Central memory CD4-positive, alpha-beta T cell (primary cell): ENCODE measurements at regions not wholly inside any gene's neighbourhood (a gene's known extent, or its start where the extent isn't known, plus 50 kb on each side); places are given as distances from the start of the nearest gene placed in this dataset.

Experiments used
- DNase-seq: peaks from one replicate; pipeline ENCODE4 v3.0.0; 2022

DNA sequence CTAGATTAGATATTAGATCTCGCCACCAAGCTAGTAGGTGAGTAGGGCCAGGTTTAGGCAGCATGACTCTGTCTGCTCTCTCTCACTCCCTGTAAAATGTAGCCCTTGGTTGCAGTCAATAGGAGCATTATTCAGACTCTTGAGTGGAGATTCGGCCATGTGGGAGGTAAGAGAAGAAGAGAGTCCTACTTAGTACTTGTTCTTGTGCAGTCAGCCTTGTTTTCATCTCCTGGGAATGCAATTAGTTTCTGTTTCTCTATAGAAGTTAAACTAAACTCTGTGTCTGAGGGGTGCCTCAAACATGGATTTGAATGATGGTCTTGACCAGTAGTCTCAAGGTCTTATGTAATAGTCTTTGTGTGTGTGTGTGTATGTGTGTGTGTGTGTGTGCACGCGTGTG is 229.5 kb upstream of the DPH6 start:
- DNase-seq: no peak

DNA sequence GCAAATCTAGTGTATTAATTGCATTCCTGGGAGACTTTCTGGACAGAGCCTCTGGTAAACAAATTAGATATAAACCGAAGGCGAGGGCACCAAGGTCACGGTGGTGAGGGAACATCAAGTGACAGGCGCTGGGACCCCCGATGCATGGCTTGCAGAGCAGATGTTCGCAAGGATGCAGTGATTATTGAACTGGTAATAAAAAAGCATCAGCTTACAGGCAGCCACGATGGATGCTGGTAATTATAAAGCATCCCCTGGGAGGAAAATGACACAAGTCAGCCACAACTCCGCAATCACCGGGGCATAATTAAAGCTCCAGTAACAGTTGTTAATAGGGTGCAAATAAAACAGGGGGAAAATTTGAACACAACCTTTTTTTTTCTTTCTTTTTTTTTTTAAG is 231.1 kb upstream of the DPH6 start:
- no peak for DNase-seq

DNA sequence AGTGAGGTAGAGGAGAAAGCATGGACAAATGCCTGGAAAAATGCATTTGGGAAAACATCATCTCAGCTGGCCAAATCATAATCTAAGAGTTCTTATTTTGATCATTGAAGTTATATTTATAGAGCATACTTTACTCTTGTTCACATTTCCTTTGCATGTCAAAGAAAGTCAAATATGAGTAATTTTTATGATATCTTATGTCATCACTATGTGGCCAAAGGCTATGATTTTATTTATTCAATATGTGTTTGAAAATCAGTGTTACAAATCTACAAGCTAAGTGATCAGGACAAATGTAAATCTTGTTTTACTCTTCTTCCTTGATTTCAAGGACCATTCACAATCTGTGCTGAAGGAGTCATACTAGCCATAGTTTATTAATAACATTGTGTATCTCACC is 237.2 kb upstream of the DPH6 start:
- no peak for DNase-seq

DNA sequence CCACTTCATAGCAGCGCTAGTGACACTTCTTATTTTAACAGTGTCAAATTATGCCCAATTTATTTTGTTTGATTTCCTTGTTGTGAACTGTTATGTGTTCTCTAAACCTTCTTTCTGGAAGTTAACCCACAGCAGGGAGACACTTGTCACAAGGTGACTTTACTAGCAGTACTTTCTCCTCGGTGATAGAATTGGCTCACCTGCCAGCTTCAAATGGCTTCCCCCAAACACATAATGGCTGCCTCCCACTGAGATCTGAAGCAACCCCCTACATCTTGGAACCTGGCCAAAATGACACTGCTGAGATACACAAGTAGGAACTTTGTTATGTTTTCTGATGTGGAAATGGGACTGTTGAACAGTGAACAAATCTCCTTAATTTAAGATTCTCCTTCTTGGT is 238.8 kb upstream of the DPH6 start:
- no peak for DNase-seq

DNA sequence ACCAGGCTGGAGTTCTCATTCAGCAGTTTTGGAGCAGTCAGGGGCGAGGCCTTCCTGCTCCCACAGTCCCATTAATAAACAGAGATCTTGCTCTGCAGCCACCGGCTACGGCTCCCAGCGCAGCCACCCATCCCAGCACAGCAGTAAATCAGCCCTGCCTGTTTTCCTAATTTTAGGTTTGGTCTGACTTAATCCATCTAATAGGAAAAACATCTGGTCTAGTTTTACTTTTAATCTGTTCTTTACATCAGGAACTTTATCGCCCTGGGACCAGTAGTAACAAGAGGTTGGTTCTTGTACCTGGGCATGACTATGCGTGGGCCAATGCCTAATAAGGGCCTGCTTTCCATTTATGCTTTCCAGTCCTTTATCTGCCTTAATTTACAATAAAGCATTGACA is 264.0 kb upstream of the DPH6 start:
- no peak for DNase-seq

DNA sequence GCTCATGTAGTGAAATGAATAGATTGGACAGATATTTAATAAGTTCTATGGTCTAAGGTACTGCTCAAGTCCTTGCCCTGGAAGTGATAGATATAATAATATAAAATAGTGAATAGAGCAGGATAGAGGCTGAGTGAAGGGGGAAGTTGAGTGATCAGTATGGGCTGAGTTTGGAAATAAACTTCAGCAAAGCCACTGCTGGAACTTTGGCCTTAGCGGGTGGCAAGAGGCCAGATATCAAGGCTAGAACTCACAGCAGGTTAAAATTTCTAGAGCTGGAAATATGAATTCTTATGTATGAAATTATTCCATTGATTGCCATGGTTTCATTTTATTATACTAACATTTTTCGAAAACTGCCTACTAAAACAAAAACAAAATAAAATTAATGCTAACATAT is 267.6 kb upstream of the DPH6 start:
- DNase-seq: no peak

DNA sequence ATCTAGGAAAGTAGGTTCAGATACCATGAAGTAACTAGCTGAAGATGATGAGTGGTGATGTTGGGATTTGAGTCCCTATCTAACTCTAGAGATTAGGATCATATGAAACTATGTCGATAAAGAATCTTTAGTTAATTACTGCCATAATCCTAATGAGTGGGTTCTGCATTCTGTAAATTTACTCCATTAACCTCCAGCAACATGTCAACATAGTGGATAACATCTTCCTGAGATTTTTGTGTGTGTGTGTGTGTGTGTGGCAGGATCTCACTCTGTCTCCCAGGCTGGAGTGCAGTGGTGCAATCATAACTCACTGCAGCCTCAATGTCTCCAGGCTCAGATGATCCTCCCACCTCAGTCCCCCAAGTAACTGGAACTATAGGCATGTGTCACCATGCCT is 272.9 kb upstream of the DPH6 start:
- no peak for DNase-seq

DNA sequence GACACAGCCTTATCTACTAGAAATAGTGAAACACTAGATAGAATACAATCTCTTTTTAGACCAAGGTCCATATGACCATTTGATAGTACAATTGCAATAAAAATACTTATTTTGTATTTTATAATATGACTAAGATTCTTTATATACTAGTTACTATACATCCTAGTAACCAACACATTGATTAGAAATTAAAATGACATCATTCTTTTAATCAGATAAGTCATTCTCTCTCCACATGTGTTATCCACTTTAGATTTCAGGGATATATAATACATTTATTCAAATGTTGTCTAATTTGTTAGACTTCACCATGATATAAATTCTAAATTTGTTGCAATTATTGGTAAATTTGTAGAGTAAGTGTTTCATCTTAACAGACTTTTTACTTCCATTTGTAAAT is 276.2 kb upstream of the DPH6 start:
- no peak for DNase-seq

DNA sequence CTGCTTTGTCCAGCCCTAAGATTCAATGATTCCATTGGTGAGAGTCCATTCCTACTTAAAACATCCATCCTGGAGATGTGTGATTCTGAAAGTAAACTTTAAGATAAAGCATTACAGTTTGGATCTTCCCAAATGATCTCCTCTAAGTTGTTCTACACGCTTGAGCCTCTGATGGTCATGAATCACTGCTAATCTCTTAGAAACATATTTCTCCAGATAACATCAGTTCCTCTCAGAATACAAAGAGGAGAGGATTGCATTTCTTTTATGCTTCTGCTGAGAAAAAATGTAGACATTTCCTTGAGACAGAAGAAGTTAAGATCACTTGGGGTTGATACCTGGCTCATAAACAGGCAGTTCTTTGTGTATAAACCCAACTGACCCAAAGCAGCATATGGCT is 281.2 kb upstream of the DPH6 start:
- DNase-seq: no peak

DNA sequence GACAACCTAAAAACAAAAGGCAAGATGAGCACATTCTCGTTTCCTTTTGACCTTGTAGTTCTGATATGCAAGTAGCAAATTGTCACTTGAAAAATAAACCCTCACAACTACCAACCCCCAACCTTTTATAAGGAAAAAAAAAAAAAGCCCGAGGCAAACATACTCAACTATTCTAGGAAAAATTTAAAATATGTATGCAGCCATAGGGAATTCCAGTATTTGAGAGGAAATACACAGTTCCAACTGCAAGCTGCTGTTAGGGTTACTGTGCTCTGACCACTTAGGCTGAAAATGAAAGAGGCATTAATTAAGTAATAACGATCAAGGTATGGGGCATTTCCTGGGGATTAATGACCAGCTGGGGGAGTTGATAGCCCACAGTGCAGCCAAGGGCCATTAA is 281.9 kb upstream of the DPH6 start:
- DNase-seq: no peak

DNA sequence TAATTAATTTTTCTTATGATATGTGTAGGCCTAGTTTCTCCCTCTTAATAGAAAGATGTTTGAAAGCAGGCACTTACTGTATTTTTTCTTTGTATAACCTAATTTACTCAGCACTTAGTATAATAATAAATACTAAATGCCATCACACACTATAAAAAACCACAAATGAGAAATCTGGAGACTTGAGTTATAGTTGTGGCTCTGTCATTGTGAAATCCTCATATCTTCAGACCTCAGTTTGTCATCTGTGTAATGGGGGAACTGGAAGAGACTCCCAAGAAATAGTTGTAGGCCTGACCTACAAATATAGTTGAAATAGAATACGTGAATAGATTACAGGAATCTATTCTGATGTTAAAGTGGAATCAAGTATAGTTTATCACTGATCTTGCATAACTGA is 287.6 kb upstream of the DPH6 start:
- DNase-seq: no peak

DNA sequence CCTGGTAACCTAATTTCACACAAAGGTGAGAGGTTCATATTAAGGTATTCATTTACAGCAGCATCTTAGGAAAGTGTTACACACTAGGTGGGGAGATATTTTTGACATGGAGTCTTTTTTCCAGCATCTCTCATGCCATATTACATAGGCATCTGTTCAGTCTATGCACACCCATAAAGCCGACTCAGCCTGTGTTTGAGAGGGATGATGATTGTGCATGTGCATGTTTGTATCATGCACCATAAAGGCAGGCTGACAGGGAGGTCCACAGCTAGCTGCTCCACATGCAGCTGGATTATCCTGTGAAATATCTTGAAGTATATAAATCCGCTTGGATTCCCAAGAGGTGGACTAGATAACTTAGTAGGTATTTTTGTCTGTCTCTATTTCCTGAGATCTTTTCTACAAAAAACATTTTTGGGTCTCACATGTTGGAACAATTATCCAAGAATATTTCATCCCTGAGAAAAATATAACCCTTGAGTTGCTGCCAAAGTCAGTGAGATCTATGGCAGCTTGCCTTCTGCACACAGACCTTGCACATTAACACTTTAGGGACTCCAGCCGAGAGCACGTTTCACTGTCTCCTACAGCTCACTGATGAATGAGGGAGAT is 288.4 kb upstream of the DPH6 start:
- DNase-seq: no peak

DNA sequence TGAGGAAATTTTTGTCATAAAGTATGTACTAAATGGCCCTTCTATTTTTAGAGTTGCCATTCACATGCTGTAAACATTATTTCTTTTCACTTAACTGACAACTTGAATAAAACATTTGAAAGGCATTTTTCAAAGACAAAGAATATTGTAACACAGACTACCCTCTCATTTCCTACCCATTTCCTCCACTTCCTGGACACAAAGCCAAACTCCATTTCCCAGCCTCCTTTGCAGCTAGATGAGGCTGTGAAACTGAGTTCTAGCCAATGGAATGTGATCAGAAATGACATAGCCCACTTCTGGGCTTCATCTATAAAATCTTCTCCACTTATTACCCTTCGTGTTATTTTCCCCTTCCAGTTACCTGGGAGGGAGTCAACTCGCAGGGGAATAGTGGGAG is 288.9 kb upstream of the DPH6 start:
- DNase-seq: no peak

DNA sequence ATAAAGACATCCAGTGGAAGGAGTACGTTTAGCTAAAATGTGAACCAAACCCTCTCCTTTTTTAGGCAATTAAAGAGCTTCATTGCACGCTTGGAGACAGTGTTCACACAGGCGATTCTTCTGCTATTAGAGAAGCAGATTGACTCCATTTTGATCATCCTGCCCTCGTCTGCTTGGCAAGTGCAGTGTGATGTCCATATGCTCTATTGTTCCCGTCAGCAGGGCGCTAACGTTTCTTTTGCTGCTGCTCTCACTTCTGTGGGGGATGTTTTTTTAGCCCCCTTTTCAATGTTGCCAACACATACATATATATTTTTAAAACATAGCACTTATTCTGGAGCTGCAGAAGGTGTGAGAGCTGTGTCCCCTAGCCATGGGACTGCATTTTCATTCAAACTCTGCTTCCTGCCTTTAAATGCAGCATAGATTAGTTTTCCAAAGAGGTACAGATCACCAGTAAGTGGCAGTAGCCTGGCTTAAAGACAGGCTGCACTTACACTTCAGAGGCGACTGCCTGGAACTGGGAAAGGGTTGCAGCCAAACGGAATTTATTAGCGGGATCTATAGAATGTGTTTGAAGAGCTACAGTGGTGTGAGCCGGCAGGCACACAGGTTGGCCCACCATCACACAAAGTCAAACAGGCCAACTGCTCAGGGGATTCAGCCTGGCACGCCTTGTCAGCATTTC is 292.6 kb upstream of the DPH6 start:
- no peak for DNase-seq

DNA sequence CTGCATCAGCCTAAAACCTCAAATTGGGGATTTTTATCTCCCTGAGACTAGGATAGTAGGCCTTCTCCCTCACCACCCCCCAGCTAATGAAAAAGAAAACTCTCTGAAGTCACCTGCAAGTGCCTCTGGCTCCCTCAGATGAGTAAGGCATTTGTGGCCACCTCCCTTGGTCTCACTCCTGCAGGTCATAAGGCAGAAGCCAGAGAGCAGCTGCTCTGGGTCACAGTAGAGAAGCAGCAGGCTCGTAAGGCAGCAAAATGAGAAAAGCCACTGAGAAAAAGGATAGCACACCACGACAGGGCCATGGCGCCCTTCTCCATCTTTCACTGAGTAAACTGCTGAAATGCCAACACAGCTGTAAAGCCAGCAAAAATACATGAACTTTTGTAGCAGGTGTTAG is 296.7 kb upstream of the DPH6 start:
- DNase-seq: no peak

DNA sequence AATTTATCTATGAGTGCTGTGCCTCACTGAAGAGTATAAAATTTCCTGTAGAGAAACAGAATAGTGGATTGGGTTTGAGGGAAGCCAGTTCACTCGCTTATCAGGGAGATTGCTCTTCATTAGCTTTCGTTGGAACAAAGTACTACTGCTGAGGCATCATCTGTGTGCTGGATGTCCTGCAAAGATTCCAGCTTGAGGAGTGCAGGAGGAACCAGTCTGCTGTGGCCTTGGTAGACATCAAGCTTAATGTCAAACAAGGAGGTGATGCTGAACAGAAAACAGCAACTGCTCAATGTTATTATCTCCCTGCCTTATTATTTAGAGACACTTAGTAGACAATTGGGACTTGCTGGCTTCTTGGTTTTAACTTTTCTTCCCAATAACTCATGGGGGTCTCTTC is 297.5 kb upstream of the DPH6 start:
- DNase-seq: no peak

DNA sequence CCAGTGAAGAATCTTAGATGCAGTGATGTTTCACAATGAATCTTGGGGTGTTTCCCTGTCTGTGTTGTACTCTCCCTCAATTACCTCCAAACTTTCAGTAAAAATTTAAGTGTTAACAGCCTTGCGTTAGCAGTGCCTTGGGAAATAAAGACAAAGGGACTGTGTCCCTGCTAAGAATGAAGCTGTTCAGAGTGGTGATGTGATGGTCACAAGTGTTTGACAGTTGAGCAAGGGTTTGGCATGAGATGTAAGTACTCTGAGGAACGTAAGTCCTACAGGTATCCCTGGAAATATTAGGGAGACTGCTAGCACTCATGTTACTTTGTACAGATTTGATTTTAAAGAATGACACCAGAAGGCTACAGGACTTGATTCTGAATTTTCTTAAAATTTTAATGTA is 304.3 kb upstream of the DPH6 start:
- DNase-seq: no peak

DNA sequence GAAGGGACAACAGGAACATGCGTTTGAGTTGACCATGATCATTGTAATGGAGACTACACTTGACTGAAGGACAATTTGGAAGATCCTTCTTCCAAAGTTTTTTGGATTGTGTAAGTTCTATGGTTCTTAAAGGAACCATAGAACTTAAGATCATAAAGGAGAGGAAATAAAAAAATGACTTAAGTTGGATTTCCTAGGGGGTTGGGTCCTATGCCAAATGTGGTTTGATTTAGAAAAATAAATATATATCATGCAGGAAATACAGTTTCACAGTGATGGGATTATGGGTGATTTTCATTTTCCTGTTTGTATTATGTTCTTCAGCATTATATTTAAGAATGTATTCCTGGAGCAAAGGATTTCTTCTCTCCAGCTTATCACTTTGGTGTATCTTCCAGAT is 305.5 kb upstream of the DPH6 start:
- no peak for DNase-seq

DNA sequence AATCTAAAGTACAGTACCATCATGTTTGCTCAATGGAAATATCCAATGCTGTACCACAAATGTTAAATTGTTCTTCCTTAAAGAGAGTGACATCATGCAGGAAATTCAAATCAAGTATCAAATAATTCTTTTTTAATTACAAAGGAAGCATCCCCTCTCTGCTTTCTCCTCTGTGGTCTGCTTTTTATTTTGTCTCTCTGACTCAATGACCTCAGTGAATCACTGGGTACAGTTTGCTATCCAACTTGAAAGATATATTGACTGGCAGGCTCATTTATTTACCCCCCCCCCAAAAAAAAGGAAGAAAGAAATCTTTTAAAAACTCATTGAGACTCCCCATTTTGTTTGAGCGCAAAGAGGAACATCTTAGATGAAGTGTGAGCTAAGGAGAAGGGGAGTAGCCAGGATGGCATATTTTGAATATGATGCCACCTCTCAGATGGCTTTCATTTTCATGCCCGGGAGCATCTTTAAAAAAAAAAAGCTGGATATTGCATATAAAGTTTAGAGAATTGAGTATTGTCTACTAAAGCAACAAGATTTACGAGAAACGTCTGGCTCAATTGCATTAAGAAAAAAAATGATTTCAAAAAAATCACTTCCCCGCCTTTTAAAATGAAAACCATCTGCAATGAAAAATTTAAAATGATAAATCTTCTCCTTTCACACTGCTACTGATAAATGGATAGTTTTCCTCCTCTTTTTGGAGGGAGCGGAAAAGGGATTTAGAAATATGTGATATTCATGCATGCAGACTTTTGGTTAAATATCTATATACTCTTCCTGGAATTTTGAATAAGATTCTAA is 307.1 kb upstream of the DPH6 start:
- DNase-seq: no peak

DNA sequence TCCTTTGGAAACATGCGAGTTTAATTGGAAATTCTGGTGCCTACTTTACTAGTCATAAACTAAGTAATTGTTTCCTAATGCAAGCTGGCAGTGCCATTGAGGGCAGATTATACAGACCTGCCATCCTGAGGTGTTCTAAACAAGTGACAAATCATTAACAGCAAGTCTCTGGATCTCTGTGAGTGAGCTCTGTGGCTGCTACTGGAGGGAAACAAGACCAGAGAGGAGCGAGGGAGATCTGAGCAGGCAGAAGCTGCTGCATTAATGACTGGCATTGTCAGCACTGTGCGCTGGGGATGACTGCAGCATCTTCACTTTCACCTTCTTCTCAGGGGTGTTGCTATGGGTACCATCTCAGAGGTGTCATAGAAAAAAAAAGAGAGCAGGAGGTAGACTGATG is 308.4 kb upstream of the DPH6 start:
- no peak for DNase-seq

DNA sequence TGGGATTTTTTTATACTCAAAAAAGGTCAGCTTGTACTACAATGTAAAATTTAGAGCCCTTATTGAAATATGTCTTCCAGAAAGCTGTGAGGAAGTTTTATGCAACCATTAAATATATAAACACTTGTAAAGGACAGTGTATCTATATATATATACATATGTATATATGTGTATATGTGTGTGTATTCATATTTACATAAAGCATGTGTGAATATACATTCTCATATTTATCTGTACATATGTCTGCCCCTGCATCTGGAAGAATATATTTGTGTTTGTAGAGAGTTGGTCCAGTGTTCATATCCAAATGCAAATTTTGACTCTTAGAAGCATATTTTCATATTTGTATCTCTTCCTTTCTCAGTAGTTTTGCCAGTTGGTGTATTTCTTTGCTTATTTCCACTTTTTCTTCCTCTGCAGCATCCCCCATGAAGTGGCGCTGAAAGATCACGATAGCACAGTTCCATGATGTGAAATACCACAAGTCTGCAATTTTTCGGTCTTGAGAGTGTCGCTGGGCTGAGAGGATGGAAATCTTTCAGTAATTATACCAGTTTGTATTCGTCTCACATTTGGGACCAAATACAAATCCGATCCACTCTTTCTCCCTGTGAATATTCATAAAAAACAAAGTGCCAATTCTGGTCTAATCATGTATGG is 311.7 kb upstream of the DPH6 start:
- no peak for DNase-seq

DNA sequence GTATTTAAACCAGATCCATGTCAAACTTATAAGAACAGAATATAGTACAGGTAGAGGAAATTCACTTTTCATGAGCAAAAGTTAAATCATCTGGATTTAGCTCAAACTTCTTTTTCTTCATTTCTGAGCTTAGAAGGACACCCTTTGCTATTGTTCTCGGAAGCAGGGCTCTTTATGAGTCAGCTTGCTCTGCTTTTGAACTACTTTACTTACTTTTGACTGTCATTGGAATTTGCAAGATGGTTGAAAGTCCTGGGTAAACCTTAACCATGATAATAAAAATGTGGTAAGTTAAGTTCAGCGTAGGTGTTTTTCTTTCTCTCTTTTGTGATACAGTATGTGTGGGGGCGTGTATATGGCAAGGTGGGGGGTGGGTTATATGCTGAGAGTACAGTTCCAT is 312.7 kb upstream of the DPH6 start:
- DNase-seq: no peak

DNA sequence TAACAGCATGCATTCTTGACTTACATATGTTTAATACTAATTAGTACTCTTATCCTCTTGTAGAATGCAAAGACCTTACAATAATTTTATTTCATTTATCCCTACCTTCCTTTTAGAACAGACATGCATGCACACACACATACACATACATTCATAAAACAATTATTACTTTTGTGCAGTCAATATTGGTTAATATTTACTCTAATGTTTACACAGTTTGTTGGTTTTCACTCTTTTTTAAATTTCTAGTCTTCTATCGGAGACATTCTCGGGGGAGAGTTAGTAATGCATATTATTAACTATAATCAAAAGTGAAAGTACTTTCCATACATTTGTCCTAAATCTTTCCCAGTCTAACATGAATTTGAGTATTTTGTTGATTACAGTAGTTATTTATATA is 317.7 kb upstream of the DPH6 start:
- DNase-seq: no peak

DNA sequence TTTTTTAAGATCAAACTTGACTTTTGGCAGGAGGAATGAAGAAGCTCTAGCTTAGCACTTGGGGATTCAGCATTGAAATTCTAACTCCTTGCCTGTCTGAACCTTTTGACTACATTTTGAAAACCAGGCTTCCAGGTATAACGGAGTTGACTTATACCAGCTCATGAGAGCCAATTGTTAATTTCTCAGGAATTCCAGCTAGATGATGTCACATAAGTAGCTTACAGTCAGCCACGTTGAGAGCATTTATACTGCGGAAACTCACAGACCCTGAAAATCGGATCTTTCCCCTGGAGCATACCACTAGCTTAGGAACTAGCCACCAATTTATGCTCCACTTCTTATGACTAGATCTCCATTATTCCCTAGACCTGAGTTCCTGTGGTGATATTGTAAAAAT is 321.4 kb upstream of the DPH6 start:
- no peak for DNase-seq
